Iris pigment epithelial cell (primary cell): ENCODE measurements at regions not wholly inside any gene's neighbourhood (a gene's known extent, or its start where the extent isn't known, plus 50 kb on each side); places are given as distances from the start of the nearest gene placed in this dataset.

Source experiments
- DNase-seq: peaks from one replicate; pipeline ENCODE4 v3.0.0-alpha.2; 2011; ENCODE audit warnings: low read depth

- peak; percentile 24 for DNase-seq
Observed at GRCh38 chr20:48275286-48276020, 490.2 kb upstream of the SULF2 start.

GRCh38 chr20:48273843-48274242, 488.6 kb upstream of the SULF2 start:
- DNase-seq, result no peak

GRCh38 chr20:48270885-48271284, 485.6 kb upstream of the SULF2 start:
- DNase-seq, result no peak

- no peak for DNase-seq
Observed at GRCh38 chr20:48267860-48268633, 482.8 kb upstream of the SULF2 start.

- no peak for DNase-seq
Observed at GRCh38 chr20:48266571-48266970, 481.3 kb upstream of the SULF2 start.

GRCh38 chr20:48265791-48266190, 480.5 kb upstream of the SULF2 start:
- DNase-seq, result no peak

GRCh38 chr20:48262955-48263354, 477.7 kb upstream of the SULF2 start:
- no peak for DNase-seq

- DNase-seq, result no peak
Observed at GRCh38 chr20:48262466-48262865, 477.2 kb upstream of the SULF2 start.

GRCh38 chr20:48261398-48261910, 476.2 kb upstream of the SULF2 start:
- no peak for DNase-seq

GRCh38 chr20:48260129-48260756, 475.0 kb upstream of the SULF2 start:
- DNase-seq, result no peak

- DNase-seq, result no peak
Observed at GRCh38 chr20:48259456-48259855, 474.2 kb upstream of the SULF2 start.

- DNase-seq, result no peak
Observed at GRCh38 chr20:48257833-48258232, 472.6 kb upstream of the SULF2 start.

GRCh38 chr20:48247961-48248360, 462.7 kb upstream of the SULF2 start:
- DNase-seq, result no peak

GRCh38 chr20:48246061-48246790, 460.9 kb upstream of the SULF2 start:
- no peak for DNase-seq

GRCh38 chr20:48242623-48243022, 457.3 kb upstream of the SULF2 start:
- DNase-seq, result no peak

GRCh38 chr20:48241482-48241881, 456.2 kb upstream of the SULF2 start:
- no peak for DNase-seq

- DNase-seq, result no peak
Observed at GRCh38 chr20:48238781-48239180, 453.5 kb upstream of the SULF2 start.

GRCh38 chr20:48238326-48238725, 453.0 kb upstream of the SULF2 start:
- DNase-seq, result peak; percentile 67

GRCh38 chr20:48236000-48236970, 451.0 kb upstream of the SULF2 start:
- no peak for DNase-seq

- no peak for DNase-seq
Observed at GRCh38 chr20:48234951-48235350, 449.7 kb upstream of the SULF2 start.
